Astrocyte (in vitro differentiated cells and primary cell): ENCODE measurements at regions not wholly inside any gene's neighbourhood (a gene's known extent, or its start where the extent isn't known, plus 50 kb on each side); places are given as distances from the start of the nearest gene placed in this dataset.
A peak's percentile ranks its signal among the peaks of the same experiment; 100 is the strongest.

Source experiments
- DNase-seq: peaks from one replicate; pipeline ENCODE4 v3.0.0-alpha.2; 2010; ENCODE audit warnings: low read depth
- FAIRE-seq: peaks from 2 replicates; lab custom pipeline; 2011; peaks lifted over from hg19 to GRCh38; lab: Jason Lieb, UNC
- H2AFZ ChIP-seq: 2 replicates; pipeline ENCODE4 v1.6.0; 2012; ENCODE audit warnings: low read depth, low read length, inconsistent platforms
- H3K27ac ChIP-seq: 2 replicates; pipeline ENCODE4 v1.5.1; 2011; ENCODE audit warnings: low read depth, low read length, inconsistent platforms
- H3K27me3 ChIP-seq: 2 replicates; pipeline ENCODE4 v1.6.0; 2011; ENCODE audit warnings: low read length, inconsistent platforms; ENCODE audit not compliant: insufficient read depth
- H3K36me3 ChIP-seq: 2 replicates; pipeline ENCODE4 v1.5.1; 2011; ENCODE audit warnings: low read length, inconsistent platforms; ENCODE audit not compliant: insufficient read depth
- H3K4me1 ChIP-seq: 2 replicates; pipeline ENCODE4 v1.5.1; 2011; ENCODE audit warnings: low read length, inconsistent platforms; ENCODE audit not compliant: insufficient read depth
- H3K4me2 ChIP-seq: 2 replicates; pipeline ENCODE4 v1.6.0; 2012; ENCODE audit warnings: low read length, inconsistent platforms
- H3K4me3 ChIP-seq: 2 replicates; pipeline ENCODE4 v1.5.1; 2011; ENCODE audit warnings: low read depth, mild to moderate bottlenecking, low read length, inconsistent platforms; ENCODE audit not compliant: insufficient read depth
- H3K79me2 ChIP-seq: 2 replicates; pipeline ENCODE4 v1.6.0; 2012; ENCODE audit warnings: mild to moderate bottlenecking, low read length, inconsistent platforms; ENCODE audit not compliant: insufficient read depth
- H3K9ac ChIP-seq: 2 replicates; pipeline ENCODE4 v1.6.0; 2012; ENCODE audit warnings: mild to moderate bottlenecking, low read length, inconsistent platforms
- H3K9me3 ChIP-seq: 2 replicates; pipeline ENCODE4 v1.5.1; 2012; ENCODE audit warnings: low read depth, mild to moderate bottlenecking, low read length, inconsistent platforms; ENCODE audit not compliant: insufficient read depth
- H4K20me1 ChIP-seq: 2 replicates; pipeline ENCODE4 v1.6.0; 2012; ENCODE audit warnings: low read length, inconsistent platforms; ENCODE audit not compliant: insufficient read depth
- H3K27ac Mint-ChIP-seq: one replicate; pipeline ENCODE4 v1.8.0; 2021; ENCODE audit warnings: mild to moderate bottlenecking, mixed read lengths; ENCODE audit not compliant: unreplicated experiment
- H3K27me3 Mint-ChIP-seq: one replicate; pipeline ENCODE4 v1.8.0; 2021; ENCODE audit warnings: low read depth, mixed read lengths; ENCODE audit not compliant: unreplicated experiment
- H3K36me3 Mint-ChIP-seq: one replicate; pipeline ENCODE4 v1.8.0; 2021; ENCODE audit warnings: low read depth, mixed read lengths; ENCODE audit not compliant: unreplicated experiment
- H3K4me1 Mint-ChIP-seq: one replicate; pipeline ENCODE4 v1.8.0; 2021; ENCODE audit warnings: low read depth, mixed read lengths; ENCODE audit not compliant: unreplicated experiment
- H3K4me3 Mint-ChIP-seq: one replicate; pipeline ENCODE4 v1.8.0; 2021; ENCODE audit warnings: mild to moderate bottlenecking, moderate library complexity, mixed read lengths; ENCODE audit not compliant: unreplicated experiment
- H3K9me3 Mint-ChIP-seq: one replicate; pipeline ENCODE4 v1.8.0; 2021; ENCODE audit warnings: mild to moderate bottlenecking, mixed read lengths; ENCODE audit not compliant: unreplicated experiment
- EZH2 ChIP-seq: IDR thresholded peaks from 2 replicates; pipeline ENCODE4 v1.6.1; 2012; ENCODE audit warnings: mild to moderate bottlenecking, low read length, inconsistent platforms; ENCODE audit not compliant: insufficient read depth
- TF ChIP-seq, protein P1 (sequence below): IDR thresholded peaks from 2 replicates; pipeline ENCODE4 v1.5.1; 2011; ENCODE audit warnings: low read depth, mild to moderate bottlenecking, inconsistent platforms, low read length, moderate library complexity; ENCODE audit not compliant: insufficient read depth

DNA sequence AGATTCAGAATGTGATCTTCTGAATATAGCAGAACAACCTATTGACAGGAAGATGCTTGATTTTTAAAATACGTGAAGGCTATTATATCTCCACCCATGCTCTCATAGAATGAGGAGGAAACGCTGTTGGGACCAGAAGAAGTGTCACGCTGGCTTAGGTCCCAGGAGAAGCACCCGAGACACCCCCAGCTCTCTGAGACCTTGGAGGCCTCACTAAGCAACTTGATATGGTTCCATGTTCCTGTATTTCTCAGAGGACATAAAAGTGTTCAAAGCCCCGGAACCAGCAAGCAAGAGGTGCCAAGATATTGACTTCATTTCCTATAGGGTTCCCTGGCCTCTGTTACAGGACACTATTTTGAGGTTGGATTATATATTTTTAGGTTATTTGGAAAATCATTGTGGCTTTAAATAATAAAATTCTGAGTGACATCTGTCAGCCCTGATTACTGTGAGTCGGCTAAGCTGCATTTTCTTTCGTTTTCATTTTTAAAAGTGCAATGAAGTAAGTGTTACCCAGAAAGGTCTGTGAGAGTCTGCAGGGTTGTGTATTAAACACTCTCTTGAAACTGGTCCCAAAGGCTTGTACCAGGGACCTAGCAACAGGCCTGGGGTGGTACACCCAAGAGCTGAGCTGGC lies 400.0 kb downstream of the SOX9 start:
- peaks cover 38% of the 10 kb centered on the region for H3K4me1 ChIP-seq
- Mint-ChIP-seq H3K27ac (no peak overlapping the region), H3K4me3 (no peak overlapping the region), H3K27me3 (no peaks in the 10 kb centered on the region), H3K4me1 (peaks cover 29% of the 10 kb centered on the region), H3K36me3 (no peaks in the 10 kb centered on the region), H3K9me3 (no peaks in the 10 kb centered on the region)
- peaks cover 71% of the 10 kb centered on the region for H4K20me1 ChIP-seq
- H3K4me2 ChIP-seq, result peak overlapping the region; percentile 21
- H3K27ac ChIP-seq, result no peak overlapping the region
- peaks cover 88% of the 10 kb centered on the region for H3K79me2 ChIP-seq
- H3K9me3 ChIP-seq, result no peaks in the 10 kb centered on the region
- no peak overlapping the region for H2AFZ ChIP-seq
- DNase-seq (no peak), FAIRE-seq (no peak)
- no peak for TF ChIP-seq EZH2
- TF ChIP-seq, protein P1, sequence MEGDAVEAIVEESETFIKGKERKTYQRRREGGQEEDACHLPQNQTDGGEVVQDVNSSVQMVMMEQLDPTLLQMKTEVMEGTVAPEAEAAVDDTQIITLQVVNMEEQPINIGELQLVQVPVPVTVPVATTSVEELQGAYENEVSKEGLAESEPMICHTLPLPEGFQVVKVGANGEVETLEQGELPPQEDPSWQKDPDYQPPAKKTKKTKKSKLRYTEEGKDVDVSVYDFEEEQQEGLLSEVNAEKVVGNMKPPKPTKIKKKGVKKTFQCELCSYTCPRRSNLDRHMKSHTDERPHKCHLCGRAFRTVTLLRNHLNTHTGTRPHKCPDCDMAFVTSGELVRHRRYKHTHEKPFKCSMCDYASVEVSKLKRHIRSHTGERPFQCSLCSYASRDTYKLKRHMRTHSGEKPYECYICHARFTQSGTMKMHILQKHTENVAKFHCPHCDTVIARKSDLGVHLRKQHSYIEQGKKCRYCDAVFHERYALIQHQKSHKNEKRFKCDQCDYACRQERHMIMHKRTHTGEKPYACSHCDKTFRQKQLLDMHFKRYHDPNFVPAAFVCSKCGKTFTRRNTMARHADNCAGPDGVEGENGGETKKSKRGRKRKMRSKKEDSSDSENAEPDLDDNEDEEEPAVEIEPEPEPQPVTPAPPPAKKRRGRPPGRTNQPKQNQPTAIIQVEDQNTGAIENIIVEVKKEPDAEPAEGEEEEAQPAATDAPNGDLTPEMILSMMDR, result no peak
- no peak overlapping the region for H3K4me3 ChIP-seq
- H3K27me3 ChIP-seq, result no peaks in the 10 kb centered on the region
- H3K36me3 ChIP-seq, result no peaks in the 10 kb centered on the region
- H3K9ac ChIP-seq, result no peak overlapping the region

DNA sequence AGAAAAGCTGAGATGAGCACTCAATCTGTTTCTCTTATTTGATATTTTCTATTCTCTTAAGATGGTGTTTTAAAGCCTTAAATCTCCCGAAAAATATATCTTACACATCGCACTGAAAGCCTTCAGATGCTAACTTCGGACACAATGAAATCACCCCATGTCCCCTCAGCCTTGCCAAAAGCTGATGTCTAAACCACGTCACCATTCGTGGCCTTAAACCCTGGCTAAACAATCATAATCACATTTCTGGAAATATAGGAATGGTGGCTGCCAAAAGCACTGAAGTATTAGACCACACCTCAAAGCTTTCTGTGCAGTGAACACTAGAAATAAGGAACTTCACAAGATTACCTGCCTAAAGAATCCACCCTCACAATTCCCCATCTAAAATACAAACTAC lies 402.7 kb downstream of the SOX9 start:
- Histone ChIP-seq H3K36me3 (no peaks in the 10 kb centered on the region), H3K4me2 (no peak overlapping the region), H3K9me3 (no peaks in the 10 kb centered on the region), H3K79me2 (peaks cover 84% of the 10 kb centered on the region), H3K27me3 (no peaks in the 10 kb centered on the region), H4K20me1 (peaks cover 72% of the 10 kb centered on the region), H2AFZ (no peak overlapping the region), H3K4me1 (peaks cover 11% of the 10 kb centered on the region), H3K27ac (no peak overlapping the region), H3K4me3 (no peak overlapping the region), H3K9ac (no peak overlapping the region)
- Mint-ChIP-seq H3K36me3 (no peaks in the 10 kb centered on the region), H3K4me1 (peaks cover 9% of the 10 kb centered on the region), H3K27ac (no peak overlapping the region), H3K4me3 (no peak overlapping the region), H3K27me3 (no peaks in the 10 kb centered on the region), H3K9me3 (no peaks in the 10 kb centered on the region)
- TF ChIP-seq, protein P1, result no peak
- no peak for TF ChIP-seq EZH2
- DNase-seq (no peak), FAIRE-seq (no peak)
